OCI-LY7 (cell line): ENCODE measurements at regions not wholly inside any gene's neighbourhood (a gene's known extent, or its start where the extent isn't known, plus 50 kb on each side); places are given as distances from the start of the nearest gene placed in this dataset.

Source experiments
- EZH2phosphoT487 ChIP-seq: fragments of 200-600 bp; sonication (generic); IDR thresholded peaks from 2 replicates; pipeline ENCODE4 v1.6.1; 2018; ENCODE audit warnings: low read depth, borderline replicate concordance, mild to moderate bottlenecking, mixed run types, antibody characterized with exemption, low read length, moderate library complexity, mixed read lengths
- TF ChIP-seq, protein P1 (sequence below): fragments of 200-600 bp; sonication (generic); conservative IDR thresholded peaks from 2 replicates; pipeline ENCODE4 v1.5.1; 2014; ENCODE audit warnings: mild to moderate bottlenecking, antibody characterized with exemption, low read length, moderate library complexity, mixed read lengths

DNA sequence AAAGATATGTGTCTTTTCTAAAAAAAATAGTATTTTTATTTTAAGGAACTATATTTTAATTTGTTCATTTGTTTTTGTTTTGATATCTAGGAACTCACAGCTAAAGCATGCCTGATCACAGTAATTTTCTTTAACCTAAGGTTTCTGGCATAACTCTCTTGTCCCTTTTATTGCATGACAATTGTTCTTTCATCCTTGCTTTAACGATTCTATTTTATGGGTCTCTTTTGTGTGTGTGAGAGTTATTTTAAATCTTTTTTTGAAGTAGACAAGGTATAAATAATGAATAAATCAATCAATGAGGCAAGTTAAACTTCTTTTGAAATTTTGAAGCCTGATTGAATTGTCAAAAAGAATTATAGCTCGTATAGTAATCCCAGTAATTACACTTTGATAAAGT, 747.8 kb upstream of the GOLIM4 start:
- TF ChIP-seq, protein P1, sequence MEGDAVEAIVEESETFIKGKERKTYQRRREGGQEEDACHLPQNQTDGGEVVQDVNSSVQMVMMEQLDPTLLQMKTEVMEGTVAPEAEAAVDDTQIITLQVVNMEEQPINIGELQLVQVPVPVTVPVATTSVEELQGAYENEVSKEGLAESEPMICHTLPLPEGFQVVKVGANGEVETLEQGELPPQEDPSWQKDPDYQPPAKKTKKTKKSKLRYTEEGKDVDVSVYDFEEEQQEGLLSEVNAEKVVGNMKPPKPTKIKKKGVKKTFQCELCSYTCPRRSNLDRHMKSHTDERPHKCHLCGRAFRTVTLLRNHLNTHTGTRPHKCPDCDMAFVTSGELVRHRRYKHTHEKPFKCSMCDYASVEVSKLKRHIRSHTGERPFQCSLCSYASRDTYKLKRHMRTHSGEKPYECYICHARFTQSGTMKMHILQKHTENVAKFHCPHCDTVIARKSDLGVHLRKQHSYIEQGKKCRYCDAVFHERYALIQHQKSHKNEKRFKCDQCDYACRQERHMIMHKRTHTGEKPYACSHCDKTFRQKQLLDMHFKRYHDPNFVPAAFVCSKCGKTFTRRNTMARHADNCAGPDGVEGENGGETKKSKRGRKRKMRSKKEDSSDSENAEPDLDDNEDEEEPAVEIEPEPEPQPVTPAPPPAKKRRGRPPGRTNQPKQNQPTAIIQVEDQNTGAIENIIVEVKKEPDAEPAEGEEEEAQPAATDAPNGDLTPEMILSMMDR: no peak
- no peak for TF ChIP-seq EZH2phosphoT487
